ENCODE measurements at regions not wholly inside any gene's neighbourhood (a gene's known extent, or its start where the extent isn't known, plus 50 kb on each side); places are given as distances from the start of the nearest gene placed in this dataset.
"Not testable (repeated sequence)": the region's sequence is repeated elsewhere in the genome, so short reads cannot be mapped to it uniquely, and the experiment has no call there.

GRCh38 chr16:73399997-73400396 lies 352.1 kb upstream of the ZFHX3 start:
- TF ChIP-seq CTCF (IDR thresholded peaks at IDR 0.05), result no peak

GRCh38 chr16:73399486-73399885 lies 351.6 kb upstream of the ZFHX3 start:
- no peak for TF ChIP-seq CTCF (IDR thresholded peaks at IDR 0.05)
- ATAC-seq (ENCODE audit: low FRiP score), result no peak
- no peak for DNase-seq (ENCODE audit: low spot score)

More at GRCh38 chr16:73399997-73400396, 352.1 kb upstream of the ZFHX3 start:
- DNase-seq (ENCODE audit: low spot score) (no peak), ATAC-seq (ENCODE audit: low FRiP score) (no peak)

GRCh38 chr16:73398604-73399003 lies 350.7 kb upstream of the ZFHX3 start:
- DNase-seq (ENCODE audit: low spot score); ATAC-seq (ENCODE audit: low FRiP score): not testable (repeated sequence)

GRCh38 chr16:73396556-73396955 lies 348.6 kb upstream of the ZFHX3 start:
- TF ChIP-seq CTCF (IDR thresholded peaks at IDR 0.05), result no peak
- no peak for DNase-seq (ENCODE audit: low spot score)

GRCh38 chr16:73390936-73391335 lies 343.0 kb upstream of the ZFHX3 start:
- ATAC-seq (ENCODE audit: low FRiP score) (no peak), DNase-seq (ENCODE audit: low spot score) (no peak)
- TF ChIP-seq CTCF (IDR thresholded peaks at IDR 0.05), result no peak

More at GRCh38 chr16:73396556-73396955, 348.6 kb upstream of the ZFHX3 start:
- no peak for ATAC-seq (ENCODE audit: low FRiP score)

- no peak for ATAC-seq (ENCODE audit: low FRiP score)
- no peak for TF ChIP-seq CTCF (IDR thresholded peaks at IDR 0.05)
- no peak for DNase-seq (ENCODE audit: low spot score)
These were observed 342.6 kb upstream of the ZFHX3 start for GRCh38 chr16:73390491-73390890.

- TF ChIP-seq CTCF (IDR thresholded peaks at IDR 0.05), result no peak
- DNase-seq (ENCODE audit: low spot score), result no peak
- ATAC-seq (ENCODE audit: low FRiP score), result no peak
These were observed 341.2 kb upstream of the ZFHX3 start for GRCh38 chr16:73389085-73389484.

- no peak for TF ChIP-seq CTCF (IDR thresholded peaks at IDR 0.05)
- no peak for ATAC-seq (ENCODE audit: low FRiP score)
- no peak for DNase-seq (ENCODE audit: low spot score)
These were observed 340.1 kb upstream of the ZFHX3 start for GRCh38 chr16:73387979-73388378.

Measured in omental fat pad (tissue), 3 donors.